ENCODE measurements at regions not wholly inside any gene's neighbourhood (a gene's known extent, or its start where the extent isn't known, plus 50 kb on each side); places are given as distances from the start of the nearest gene placed in this dataset.

DNA sequence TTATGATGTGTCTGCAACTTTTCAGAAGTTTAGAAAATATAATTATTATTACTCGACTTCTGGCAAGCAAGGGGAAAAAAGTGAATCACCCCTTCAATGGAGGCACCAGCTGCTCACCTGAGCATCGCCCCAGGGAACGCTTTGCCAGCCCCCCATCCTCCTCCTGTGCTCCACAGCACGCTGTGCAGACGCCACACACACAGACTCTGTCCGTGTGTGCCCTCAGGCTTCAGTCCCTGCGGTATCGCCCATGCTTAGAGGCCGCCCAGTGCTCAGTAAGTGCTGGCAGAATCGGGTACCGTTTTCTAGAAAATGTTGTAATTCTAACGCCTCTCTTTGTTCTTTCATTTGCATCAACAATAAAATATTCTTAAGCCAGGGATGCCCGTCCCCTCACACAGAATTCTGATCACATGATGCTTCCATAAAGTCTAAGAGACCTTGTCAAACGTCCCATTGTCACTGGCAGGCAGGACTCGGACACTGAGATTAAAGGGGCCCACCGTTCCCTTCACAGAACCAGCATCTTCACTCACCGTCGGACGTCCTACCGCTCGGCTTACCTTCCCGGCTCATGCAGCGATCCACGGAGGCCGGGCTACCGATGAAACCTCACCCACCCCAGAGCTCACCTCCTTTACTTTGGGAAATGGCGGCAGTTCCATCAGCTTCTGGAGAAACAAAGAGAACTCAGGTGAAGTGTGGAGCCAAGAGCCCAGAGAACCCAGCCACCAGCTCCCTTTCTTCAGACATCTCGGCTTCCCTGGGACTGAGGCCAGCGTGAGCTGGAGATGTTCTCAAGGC lies 105.5 kb downstream of the DLL1 start:
- Histone ChIP-seq H3K4me1 (no peaks in the 10 kb centered on the region), H3K4me3 (no peak overlapping the region), H3K27me3 (peaks cover 0 to 8% (median 0%) of the 10 kb centered on the region in 4 donors), H3K9me3 (no peaks in the 10 kb centered on the region), H3K36me3 (no peaks in the 10 kb centered on the region), H3K27ac (replicated peaks in 1 of 4) (no peak overlapping the region)
- 88% methylated on average over 28 of the region's 29 CpGs for WGBS
- intact Hi-C loops (cut with DNase I): no loop called here
- peak; percentile 50 for DNase-seq (ENCODE audit: extremely low spot score)
- TF ChIP-seq EP300 (IDR thresholded peaks at IDR 0.05): no peak
- TF ChIP-seq POLR2A (IDR thresholded peaks at IDR 0.05; ENCODE audit: low read depth): no peak
- TF ChIP-seq, protein P1, sequence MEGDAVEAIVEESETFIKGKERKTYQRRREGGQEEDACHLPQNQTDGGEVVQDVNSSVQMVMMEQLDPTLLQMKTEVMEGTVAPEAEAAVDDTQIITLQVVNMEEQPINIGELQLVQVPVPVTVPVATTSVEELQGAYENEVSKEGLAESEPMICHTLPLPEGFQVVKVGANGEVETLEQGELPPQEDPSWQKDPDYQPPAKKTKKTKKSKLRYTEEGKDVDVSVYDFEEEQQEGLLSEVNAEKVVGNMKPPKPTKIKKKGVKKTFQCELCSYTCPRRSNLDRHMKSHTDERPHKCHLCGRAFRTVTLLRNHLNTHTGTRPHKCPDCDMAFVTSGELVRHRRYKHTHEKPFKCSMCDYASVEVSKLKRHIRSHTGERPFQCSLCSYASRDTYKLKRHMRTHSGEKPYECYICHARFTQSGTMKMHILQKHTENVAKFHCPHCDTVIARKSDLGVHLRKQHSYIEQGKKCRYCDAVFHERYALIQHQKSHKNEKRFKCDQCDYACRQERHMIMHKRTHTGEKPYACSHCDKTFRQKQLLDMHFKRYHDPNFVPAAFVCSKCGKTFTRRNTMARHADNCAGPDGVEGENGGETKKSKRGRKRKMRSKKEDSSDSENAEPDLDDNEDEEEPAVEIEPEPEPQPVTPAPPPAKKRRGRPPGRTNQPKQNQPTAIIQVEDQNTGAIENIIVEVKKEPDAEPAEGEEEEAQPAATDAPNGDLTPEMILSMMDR (IDR thresholded peaks at IDR 0.05): no peak
- no peak for TF ChIP-seq POLR2AphosphoS5 (IDR thresholded peaks at IDR 0.05)

DNA sequence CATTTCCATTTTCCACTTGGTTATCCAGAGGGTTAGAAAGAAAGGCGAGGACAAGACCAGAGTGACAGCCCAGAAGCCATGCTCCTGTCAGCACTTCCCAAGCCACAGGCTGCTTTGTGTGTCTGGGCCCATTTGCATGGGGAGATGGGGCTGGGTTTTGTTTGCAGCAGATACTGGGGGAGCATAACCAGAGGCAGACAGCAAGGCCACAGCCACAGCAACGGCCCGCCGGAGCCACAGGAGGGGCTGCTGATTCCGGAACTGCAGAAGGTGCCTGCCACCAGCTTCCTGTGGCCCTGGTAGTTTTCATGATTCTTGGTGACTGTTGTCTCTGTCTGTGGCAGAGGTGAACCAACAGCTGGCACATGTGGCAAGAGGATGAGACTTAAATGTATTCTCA lies 106.6 kb downstream of the DLL1 start:
- Histone ChIP-seq H3K36me3 (no peaks in the 10 kb centered on the region), H3K27ac (replicated peaks in 1 of 4) (no peak overlapping the region), H3K9me3 (no peaks in the 10 kb centered on the region), H3K4me3 (no peak overlapping the region), H3K4me1 (no peaks in the 10 kb centered on the region), H3K27me3 (peaks cover 0 to 15% (median 0%) of the 10 kb centered on the region in 4 donors)
- intact Hi-C loops (cut with DNase I): no loop called here
- 69% methylated on average over 5 of the region's 5 CpGs for WGBS
- TF ChIP-seq, protein P1 (IDR thresholded peaks at IDR 0.05): no peak
- TF ChIP-seq POLR2A (IDR thresholded peaks at IDR 0.05; ENCODE audit: low read depth): no peak
- TF ChIP-seq EP300 (IDR thresholded peaks at IDR 0.05): no peak
- peak; percentile 53 for DNase-seq (ENCODE audit: extremely low spot score)

DNA sequence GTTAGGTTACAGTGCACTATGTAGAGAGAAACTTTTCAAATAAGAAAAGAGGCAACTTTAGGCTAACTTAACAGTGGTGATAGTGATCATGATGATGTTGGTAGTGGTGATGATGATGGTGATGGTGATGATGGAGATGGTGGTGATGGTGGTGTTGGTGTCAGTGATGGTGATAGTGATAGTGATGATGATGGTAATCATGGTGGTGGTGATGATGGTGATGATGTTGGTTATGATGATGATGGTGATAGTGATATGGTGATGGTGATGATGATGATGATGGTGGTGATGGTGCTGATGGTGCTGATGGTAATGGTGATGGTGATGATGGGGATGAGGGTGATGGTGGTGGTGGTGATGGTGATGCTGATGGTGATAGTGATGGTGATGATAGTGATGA lies 107.4 kb downstream of the DLL1 start:
- no peaks in the 10 kb centered on the region for H3K36me3 ChIP-seq
- H3K4me1 ChIP-seq: no peaks in the 10 kb centered on the region
- no peak overlapping the region for H3K4me3 ChIP-seq
- no peaks in the 10 kb centered on the region for H3K9me3 ChIP-seq
- H3K27ac ChIP-seq (replicated peaks in 1 of 4): no peak overlapping the region
- peaks cover 0 to 15% (median 0%) of the 10 kb centered on the region in 4 donors for H3K27me3 ChIP-seq
- intact Hi-C loops (cut with DNase I): no loop called here
- no peak for DNase-seq (ENCODE audit: extremely low spot score)
- TF ChIP-seq, protein P1 (IDR thresholded peaks at IDR 0.05): no peak
- TF ChIP-seq EP300 (IDR thresholded peaks at IDR 0.05) (no peak), POLR2A (IDR thresholded peaks at IDR 0.05; ENCODE audit: low read depth) (no peak), POLR2AphosphoS5 (IDR thresholded peaks at IDR 0.05) (no peak)

DNA sequence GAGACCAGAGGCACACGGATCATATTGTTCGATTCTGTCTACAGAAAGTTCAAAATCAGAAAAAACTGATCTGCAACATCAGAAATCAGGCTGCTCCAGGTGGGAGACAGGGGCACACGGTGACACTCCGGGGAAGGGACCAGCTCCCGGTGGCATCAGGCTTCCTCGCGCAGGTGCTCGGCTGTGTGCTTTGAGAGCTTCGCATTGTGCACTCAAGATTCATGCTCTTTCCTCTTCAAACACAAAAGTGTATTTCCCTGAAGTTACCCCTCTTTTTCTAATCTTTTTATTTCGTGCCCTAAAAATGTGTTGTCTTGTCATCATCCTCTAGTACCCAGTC lies 108.1 kb downstream of the DLL1 start:
- 86% methylated on average over 10 of the region's 10 CpGs for WGBS
- Histone ChIP-seq H3K4me1 (no peaks in the 10 kb centered on the region), H3K27ac (replicated peaks in 1 of 4) (no peak overlapping the region), H3K36me3 (no peaks in the 10 kb centered on the region), H3K27me3 (peaks cover 0 to 15% (median 0%) of the 10 kb centered on the region in 4 donors), H3K4me3 (no peak overlapping the region), H3K9me3 (no peaks in the 10 kb centered on the region)
- intact Hi-C loops (cut with DNase I): no loop called here
- peak; percentile 55 for DNase-seq (ENCODE audit: extremely low spot score)
- TF ChIP-seq POLR2A (IDR thresholded peaks at IDR 0.05; ENCODE audit: low read depth): no peak
- TF ChIP-seq POLR2AphosphoS5 (IDR thresholded peaks at IDR 0.05): no peak
- TF ChIP-seq, protein P1 (IDR thresholded peaks at IDR 0.05): no peak
- no peak for TF ChIP-seq EP300 (IDR thresholded peaks at IDR 0.05)

Measured in esophagus muscularis mucosa (tissue), 4 donors.